ENCODE measurements at regions not wholly inside any gene's neighbourhood (a gene's known extent, or its start where the extent isn't known, plus 50 kb on each side); places are given as distances from the start of the nearest gene placed in this dataset.

DNA sequence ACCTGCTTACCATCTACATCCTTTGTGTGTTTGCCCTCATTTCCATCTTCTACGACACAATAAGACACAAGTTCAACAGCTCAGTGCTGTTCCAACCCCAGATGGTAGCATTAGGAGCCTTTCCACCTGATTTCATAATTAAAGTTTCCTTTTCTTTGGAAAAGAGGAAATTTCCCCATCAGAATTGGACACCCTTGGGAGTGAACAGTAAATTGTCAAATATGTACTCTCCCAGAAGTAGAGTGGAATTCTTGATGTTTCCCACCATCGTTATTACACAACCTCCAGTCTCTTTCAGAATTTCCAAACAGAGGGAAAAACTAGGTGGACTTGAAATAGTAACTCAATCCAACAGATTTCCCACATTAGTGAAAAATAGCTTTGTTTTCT lies 337.6 kb upstream of the OR4E1 start:
- DNase-seq = no peak

DNA sequence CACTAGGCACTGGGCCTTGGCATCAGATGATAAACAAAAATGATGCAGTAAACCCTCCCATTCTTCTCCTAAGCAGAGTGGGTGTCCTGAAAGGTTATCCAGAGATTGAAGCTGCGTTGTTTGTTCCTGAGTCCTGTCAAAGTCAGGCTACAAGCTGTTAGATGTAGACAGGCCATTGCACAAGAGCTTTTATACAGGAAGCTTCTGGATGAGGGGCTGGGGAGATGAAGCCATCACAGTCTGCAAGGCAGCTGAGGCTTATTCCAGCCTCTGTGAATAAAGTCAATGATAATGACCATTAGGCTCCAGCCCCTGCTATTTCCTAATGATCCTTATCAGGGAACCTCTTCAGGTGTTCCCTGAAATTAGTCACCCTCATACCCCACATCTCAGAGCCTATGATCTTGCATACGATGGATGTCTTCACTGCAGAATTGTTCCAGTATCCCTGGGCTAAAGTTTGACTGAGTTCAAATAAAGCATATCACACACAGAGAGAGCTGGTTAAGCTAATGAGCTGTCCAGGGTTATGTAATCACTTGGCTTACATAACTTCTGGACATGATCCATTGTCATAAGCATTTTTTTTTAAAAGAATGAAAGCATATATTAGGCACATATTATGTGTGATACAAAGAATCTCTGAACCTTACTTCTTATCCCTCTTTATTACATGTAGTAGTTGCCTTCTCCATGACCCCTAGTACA lies 337.1 kb upstream of the OR4E1 start:
- no peak for DNase-seq

DNA sequence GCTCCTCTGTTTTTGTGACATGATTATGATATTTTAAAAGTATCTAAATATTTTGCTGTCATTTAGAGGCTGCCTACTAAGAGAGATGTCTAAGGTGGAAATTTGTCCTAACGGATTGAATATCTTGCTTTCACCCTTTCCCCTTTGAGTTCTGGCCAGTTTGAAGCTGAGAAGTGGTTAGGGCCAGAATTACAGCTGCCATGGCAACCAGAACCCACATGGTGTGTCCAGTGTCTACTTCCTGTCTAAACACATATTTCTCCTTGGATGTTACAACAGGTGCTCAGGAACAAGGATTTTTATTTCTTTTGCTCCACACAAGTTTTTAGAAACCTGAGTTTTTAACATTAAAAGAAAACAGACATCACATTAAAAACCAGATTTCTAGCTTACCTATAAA lies 335.1 kb upstream of the OR4E1 start:
- DNase-seq = no peak

DNA sequence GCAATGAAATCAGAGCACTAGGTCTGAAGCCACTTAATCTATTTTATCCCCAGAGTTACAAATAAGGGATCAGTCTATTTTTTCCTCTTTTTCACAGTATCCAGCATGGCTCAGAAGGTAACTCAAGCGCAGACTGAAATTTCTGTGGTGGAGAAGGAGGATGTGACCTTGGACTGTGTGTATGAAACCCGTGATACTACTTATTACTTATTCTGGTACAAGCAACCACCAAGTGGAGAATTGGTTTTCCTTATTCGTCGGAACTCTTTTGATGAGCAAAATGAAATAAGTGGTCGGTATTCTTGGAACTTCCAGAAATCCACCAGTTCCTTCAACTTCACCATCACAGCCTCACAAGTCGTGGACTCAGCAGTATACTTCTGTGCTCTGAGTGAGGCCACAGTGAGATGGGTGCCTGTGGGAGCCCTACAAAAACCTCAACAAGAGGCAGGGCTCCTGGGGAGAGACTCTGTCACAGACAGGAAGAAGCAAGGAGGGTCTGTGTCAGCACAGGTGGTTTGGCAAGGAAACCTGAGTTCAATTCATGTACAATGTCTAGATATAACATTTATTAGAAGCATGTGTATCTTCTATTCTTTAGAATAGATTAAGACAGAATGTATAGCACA lies 334.3 kb upstream of the OR4E1 start:
- no peak for DNase-seq

DNA sequence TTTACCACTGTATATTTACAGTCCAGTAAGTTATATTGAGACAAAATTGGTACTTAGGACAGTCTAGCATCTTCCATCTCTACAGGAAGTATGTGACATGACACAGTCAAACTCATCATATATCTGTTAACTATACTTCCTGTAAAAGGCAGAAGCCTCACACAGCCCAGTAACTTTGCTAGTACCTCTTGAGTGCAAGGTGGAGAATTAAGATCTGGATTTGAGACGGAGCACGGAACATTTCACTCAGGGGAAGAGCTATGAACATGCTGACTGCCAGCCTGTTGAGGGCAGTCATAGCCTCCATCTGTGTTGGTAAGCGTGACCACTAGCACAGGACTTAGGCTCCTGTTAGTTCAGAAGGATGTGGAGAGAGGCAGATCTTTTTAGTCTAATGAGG lies 333.7 kb upstream of the OR4E1 start:
- DNase-seq = no peak

DNA sequence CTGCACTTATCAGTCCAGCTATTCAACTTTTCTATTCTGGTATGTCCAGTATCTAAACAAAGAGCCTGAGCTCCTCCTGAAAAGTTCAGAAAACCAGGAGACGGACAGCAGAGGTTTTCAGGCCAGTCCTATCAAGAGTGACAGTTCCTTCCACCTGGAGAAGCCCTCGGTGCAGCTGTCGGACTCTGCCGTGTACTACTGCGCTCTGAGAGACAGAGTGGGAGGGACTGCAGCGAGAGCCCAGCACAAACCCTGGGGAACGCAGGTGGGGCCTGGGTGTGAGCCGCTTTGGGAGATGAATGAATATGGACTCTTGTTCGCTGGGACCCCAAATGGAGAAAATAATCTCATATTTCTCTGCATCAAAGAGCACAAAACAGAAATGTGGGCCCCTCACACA lies 329.8 kb upstream of the OR4E1 start:
- DNase-seq = no peak

DNA sequence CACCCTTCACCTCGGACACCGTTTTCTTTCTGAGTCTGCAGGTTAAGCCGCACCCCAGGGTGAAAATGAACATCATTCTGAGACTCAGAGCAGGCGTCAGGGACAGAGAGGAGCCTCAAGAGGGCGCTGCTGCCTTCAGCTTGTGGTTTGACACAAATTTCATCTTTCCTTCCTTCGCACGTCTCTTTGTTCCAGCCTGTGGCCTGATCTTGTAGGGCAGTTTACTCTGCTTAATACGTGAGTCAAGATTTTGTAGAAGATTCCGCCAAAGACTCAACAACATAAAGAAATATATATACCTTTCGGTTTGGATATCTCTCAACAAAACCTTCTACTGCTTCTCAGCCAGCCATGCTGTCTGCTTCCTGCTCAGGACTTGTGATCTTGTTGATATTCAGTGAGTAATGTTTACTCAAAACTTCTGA lies 329.3 kb upstream of the OR4E1 start:
- DNase-seq = peak; percentile 73

DNA sequence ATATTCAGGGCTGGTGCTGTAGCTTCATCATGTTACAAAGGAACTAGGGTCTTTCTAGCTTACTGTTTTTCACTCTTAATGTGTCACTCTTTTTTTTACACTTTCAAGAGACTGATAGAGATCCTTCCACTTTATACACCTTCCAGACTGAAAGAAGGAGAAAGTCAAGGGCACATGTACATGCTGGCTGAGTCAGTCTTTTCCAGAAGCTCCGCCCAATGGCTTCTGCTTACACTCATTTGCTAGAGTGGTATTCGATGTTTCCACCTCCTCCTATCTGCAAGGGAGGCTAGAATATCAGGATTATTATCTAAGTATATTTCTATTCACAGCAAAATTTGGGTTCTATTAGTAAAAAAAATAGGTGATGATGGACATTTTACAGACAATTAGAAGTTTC lies 325.8 kb upstream of the OR4E1 start:
- DNase-seq = no peak

DNA sequence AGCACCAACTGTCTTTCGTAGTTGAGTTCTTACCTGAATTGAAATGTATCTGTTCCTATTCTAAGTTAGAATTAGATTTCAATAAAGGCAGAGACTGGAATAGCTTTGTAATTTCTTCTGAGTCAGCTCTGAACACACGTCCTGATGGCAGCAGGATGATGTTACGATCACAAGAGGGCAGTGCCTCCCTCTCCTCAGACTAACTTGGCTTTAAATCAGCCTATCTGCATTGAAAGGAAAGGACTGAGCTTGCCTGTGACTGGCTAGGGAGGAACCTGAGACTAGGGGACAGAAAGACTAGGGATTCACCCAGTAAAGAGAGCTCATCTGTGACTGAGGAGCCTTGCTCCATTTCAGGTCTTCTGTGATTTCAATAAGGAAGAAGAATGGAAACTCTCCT lies 323.7 kb upstream of the OR4E1 start:
- DNase-seq = peak; percentile 37

DNA sequence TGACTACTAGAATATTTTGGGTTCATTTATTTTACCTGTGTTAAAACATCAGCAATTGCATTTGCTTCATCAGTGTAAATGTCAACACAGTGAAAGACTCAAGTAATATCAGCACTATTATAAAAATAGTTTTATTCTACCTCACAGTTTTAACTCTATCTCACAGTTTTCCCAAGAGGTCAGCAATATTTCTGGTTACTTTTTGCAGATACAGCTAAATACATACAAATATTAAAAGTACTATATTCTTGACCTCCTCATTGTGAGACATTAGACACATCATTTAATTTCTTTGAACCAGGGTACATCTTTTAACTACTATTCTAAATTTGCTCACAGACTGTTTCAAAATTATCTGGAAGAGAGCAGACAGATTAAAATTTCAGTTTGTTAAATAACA lies 321.7 kb upstream of the OR4E1 start:
- no peak for DNase-seq

DNA sequence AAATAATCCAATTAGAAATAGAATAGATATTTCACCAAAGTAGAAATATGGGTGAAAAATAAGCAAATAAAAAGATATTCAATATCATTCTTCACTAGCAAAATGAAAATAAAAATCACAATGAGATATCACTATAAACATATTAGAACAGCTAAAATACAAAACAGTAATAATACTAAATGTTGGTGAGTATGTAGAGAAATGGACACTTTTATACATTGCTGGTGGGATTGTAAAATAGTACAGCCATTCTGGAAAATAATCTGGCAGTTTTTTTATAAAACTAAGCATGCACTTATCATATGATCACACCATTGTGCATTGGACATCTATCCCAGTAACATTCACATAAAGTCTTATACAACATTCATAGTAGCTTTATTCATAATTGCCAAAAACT lies 320.2 kb upstream of the OR4E1 start:
- DNase-seq = no peak

DNA sequence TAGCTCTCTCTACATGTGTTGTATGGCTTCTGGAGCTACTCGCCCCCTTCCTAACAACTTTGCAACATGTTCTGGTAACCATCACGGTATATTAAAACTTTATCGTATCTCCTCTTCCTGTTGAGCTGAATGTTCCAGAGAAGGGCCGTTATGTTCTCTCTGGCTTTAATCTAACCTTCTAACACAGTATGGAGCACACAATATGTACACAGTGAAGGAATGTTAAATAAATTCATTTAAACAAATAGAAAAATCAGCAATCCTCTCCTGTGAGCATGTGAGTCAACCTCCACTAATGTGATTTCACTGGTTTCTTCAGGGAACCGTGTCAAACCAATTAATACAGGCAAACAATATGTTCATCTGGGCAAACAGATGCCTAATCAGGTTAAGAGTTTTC lies 319.5 kb upstream of the OR4E1 start:
- no peak for DNase-seq

DNA sequence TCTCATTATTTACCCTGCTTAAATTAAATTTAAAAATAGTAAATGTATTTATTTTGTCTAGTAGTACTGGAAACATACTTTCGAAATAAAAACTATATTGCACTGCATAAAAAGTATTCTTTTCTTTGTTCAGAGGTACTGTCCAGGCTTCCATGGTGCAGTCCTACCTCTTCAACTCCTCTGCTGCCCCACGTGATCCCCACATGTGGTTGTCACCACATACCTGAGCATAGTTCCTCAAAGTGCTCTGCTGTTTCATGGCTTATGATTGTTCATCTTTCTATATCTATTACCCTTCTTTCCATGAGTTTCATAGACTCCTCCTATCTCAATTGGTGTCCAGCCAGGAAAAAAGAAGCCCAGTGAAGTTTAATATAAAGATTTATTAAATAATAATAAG lies 317.5 kb upstream of the OR4E1 start:
- no peak for DNase-seq

DNA sequence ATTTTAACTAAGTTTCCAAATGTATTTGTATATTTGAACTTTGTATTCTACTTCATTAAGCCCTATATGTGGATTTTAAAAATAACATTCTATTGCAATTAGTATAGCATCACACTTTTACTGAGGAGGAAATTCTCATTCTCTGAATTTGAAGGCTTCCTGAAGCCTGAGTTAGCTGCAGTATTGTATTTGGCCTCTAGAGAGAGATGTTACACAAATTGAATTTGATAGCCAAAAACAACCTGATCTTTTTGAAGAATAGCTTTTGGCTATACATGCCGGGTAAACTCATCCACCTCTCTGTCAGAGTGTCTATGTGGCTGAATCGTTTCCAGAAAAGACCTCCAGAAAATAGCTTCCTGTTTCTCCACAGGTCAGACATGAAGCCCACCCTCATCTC lies 316.5 kb upstream of the OR4E1 start:
- DNase-seq = no peak

DNA sequence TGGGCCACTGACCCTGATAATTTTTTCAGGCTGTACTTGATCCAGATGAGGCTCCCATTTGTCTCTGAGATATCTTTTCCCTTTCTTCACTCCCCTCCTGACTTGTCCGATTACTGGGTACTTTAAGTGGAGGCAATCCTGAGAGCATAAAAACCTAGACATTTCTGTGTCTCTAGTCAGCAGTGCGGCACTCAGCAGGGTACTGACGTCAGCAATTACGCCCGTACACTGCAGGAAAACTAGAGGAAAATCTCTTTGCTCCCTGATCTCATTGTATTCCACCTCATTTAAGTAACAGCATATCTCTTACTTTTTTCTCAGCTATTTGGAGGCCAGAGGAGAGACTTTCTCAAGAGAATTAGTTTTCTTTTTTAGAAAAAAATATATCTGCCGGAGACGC lies 315.5 kb upstream of the OR4E1 start:
- DNase-seq = no peak

DNA sequence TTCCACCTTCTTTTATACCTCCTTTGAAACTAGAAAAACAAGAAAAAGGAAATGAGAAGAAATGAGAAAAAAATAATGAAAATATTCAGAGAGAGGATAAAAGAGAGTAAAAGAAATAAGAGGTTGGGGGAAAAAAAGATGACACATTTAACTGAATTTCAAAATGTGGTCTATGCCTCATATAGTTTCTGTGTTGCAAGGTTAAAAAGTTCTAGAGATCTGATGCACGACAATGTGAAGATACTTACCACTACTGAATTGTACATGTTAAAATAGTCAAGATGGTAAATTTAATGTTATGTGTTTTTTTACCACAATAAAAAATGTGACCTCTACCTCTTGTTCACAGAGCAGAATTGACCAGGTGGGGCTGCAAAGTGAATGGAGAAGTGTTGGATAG lies 314.8 kb upstream of the OR4E1 start:
- no peak for DNase-seq

DNA sequence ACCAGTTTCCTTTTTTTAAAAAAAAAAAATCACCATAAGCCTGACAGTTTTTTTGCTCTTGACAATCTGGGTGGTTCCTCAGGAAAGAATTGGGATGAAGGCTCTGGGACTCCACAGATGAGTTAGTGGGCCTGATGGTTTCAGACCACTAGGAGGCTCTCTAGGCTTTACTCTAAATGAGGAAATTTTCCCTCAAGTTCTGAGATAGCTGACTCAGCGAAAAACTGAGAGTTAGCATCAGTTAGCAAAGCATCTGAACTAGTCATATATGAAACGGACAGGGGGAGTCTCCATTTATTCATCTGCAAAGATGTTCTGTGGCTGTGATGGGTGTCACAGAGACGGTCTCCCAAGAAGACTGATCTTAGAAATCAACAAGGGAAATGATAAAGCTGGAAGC lies 314.3 kb upstream of the OR4E1 start:
- peak; percentile 39 for DNase-seq

DNA sequence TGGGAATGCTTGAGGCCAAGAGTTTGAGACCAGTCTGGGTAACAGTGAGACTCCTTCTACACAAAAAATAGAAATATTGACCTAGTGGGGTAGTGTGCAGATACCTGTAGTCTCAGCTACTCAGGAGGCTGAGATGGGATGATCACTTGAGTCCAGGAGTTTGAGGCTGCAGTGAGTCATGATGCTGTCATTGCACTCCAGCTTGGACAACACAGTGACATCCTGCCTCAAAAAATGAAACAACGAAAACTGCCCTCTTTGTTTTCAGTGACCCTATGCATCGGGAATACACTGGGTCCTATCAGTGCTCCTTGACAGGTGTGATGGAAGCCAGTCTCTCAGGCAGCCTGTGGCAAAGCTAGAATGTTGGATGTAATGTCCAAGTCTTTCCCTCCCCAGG lies 311.5 kb upstream of the OR4E1 start:
- DNase-seq = no peak

DNA sequence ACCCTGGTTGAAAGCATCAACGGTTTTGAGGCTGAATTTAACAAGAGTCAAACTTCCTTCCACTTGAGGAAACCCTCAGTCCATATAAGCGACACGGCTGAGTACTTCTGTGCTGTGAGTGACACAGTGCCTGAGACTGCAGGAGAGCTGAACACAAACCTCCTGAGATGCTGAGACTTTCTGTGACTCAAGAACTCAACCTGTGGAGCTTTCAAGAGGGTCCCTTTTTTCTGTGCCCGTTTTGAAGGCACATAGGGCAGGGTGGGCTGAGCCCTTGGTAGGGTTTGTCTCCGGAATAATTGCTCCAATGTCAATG lies 305.3 kb upstream of the OR4E1 start:
- no peak for DNase-seq

DNA sequence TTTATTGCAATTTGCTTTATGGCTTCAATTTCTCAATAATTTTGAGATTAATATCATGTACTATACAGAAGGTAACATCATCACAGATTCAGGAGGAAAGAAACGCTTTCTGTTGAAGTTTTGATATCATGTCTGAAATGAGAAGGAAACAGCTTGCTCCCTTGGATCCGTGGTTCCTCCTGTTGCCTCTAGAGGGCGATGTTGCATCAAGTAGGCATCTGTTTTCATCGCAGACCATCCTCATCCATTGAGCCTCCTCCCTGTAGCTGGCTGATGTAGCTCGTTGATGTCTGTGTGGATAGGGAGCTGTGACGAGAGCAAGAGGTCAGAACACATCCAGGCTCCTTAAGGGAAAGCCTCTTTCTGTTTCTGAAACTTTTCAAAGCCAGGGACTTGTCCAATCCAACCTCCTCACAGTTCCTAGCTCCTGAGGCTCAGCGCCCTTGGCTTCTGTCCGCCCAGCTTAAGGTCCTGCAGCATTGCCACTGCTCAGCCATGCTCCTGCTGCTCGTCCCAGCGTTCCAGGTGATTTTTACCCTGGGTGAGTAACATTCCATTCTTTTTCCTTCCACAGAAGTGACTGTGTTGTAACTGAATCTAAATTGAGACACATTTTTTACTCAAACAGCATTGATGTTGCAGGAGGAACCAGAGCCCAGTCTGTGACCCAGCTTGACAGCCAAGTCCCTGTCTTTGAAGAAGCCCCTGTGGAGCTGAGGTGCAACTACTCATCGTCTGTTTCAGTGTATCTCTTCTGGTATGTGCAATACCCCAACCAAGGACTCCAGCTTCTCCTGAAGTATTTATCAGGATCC lies 304.8 kb upstream of the OR4E1 start:
- DNase-seq = peak; percentile 64

DNA sequence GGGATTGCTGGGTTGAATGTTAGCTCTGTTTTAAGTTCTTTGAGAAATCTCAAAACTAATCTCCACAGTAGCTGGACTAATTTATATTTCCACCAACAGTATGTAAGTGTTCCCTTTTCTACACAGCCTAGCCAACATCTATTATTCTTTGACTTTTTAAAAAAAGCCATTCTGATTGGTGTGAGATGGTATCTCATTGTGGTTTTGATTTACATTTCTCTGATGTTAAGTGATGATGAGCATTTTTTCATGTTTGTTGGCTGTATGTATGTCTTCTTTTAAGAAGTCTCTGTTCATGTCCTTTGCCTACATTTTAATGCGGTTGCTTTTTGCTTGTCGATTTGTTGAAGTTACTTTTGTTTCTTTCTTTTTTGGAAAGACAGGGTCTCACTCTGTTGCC lies 301.1 kb upstream of the OR4E1 start:
- DNase-seq = no peak

DNA sequence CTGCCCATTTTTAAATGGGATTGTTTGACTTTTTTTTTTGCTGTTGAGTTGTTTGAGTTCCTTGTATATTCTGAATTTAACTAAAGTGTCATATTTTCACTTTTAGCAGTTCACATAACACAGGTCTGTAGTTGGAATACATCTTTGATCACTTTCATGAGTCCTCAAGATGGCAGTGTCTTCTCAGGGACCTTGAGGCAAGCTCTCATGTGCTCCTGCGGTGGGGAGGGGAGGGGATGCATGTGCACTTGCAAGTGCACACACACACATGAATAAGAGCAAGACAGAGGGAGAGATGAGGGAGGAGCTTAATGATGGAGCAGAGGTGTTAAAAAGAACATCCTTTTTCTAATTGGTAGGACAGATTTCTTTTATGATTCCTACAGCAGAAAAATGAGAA lies 291.4 kb upstream of the OR4E1 start:
- peak; percentile 48 for DNase-seq

DNA sequence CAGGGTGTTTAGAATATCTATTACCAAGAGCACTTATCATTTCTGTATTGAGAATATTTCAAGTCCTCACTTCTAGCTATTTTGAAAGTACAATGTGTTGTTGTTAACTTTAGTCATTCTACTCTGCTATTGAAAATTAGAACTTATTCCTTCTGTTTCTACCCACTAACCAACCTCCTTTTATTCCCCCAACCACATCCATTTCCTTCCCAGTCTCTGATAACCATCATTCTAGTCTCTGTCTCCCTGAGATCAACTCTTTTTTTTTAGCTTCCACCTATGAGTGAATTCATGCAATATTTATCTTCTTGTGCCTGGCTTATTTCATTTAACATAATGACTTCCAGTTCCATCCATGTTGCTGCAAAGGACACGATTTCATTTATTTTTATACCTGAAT lies 290.6 kb upstream of the OR4E1 start:
- no peak for DNase-seq

DNA sequence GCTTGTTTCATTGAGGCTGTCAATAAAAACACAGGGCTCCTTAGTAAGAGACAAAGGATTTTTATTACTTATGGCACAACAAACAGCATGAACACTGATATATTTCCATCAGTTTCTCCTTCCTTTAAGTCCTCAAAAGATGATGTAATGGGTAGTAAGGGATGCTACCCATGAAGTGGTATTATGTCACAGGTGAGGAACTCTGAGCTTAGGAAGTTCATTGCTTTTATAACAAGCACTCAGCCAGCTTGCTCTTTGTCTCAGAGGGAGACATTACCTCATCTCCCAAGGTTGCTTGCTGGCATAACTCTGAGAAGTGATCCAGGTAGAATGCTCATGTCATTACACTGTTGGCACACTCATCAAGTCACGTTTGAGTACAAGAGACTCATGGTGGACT lies 287.0 kb upstream of the OR4E1 start:
- no peak for DNase-seq

DNA sequence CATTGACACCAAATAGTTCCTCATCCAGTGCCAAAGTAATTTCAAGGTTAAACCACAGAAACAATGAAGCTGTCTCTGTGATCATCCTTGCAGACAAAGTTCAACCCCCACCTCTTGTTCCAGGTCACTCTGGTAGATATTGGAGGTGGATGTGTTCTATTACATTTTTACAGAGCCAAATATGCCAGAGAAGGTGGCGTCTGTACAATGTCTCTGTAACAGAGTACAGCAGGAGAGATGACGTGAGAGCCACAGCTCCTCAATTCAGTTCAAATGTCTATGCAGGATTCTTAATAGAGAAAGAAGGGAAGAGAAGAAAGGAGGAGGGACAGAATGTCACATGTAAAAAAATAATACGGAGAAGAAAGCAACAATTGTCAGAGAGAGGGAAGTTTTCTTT lies 268.3 kb upstream of the OR4E1 start:
- DNase-seq = no peak

All from stimulated activated CD4-positive, alpha-beta T cell treated with anti-CD3 and anti-CD28 coated beads, Interleukin-4, amount 100 ng/mL, for 24 hours (primary cell).